ENCODE measurements at regions not wholly inside any gene's neighbourhood (a gene's known extent, or its start where the extent isn't known, plus 50 kb on each side); places are given as distances from the start of the nearest gene placed in this dataset.

- Histone ChIP-seq H3K56ac (ENCODE audit: extremely low read depth, insufficient read depth, low read length) (no peak overlapping the region), H2BK120ac (ENCODE audit: low read depth, low read length) (no peak overlapping the region), H2BK5ac (ENCODE audit: low read depth, low read length, poor library complexity, severe bottlenecking) (no peak overlapping the region), H3K9me1 (ENCODE audit: insufficient read depth, low read length) (no peaks in the 10 kb centered on the region), H2BK15ac (ENCODE audit: low read depth, low read length) (no peak overlapping the region), H3K9ac (ENCODE audit: low read depth, low read length) (no peak overlapping the region), H2AK5ac (ENCODE audit: low read depth, low read length) (no peak overlapping the region), H3K4ac (ENCODE audit: low read depth, low read length) (no peak overlapping the region), H3K79me1 (ENCODE audit: low read depth in 1 of 2, low read length in 2 of 2) (no peaks in the 10 kb centered on the region), H4K20me1 (ENCODE audit: insufficient read depth, low read length) (no peaks in the 10 kb centered on the region), H4K5ac (ENCODE audit: low read depth, low read length) (no peak overlapping the region), H3K23ac (ENCODE audit: low read depth, low read length) (no peak overlapping the region), H3K4me1 (ENCODE audit: control insufficient read depth, insufficient read depth, low read length) (no peaks in the 10 kb centered on the region), H3K27me3 (ENCODE audit: control insufficient read depth, insufficient read depth, low read length) (no peaks in the 10 kb centered on the region), H2AFZ (replicated peaks; ENCODE audit: low read length, poor library complexity) (no peak overlapping the region), H3K14ac (replicated peaks; ENCODE audit: low read depth, low read length) (no peak overlapping the region), H3K9me3 (ENCODE audit: control insufficient read depth, insufficient read depth, low read length) (peaks cover 5% of the 10 kb centered on the region; the same call in 1 of the 2 replicates), H2AK9ac (replicated peaks; ENCODE audit: low read depth, low read length, poor library complexity) (no peak overlapping the region), H3K27ac (ENCODE audit: insufficient read depth, low read length) (no peak overlapping the region), H3K36me3 (ENCODE audit: control insufficient read depth, insufficient read depth, low read length) (no peaks in the 10 kb centered on the region), H4K91ac (ENCODE audit: insufficient read depth, low read depth, low read length) (no peak overlapping the region), H3K18ac (ENCODE audit: low read depth, low read length) (no peak overlapping the region), H3K4me3 (ENCODE audit: insufficient read depth, low read depth, low read length) (no peak overlapping the region), H3K4me2 (ENCODE audit: low read depth, low read length) (no peak overlapping the region), H4K8ac (ENCODE audit: low read depth in 2 of 2, low read length in 2 of 2) (no peak overlapping the region), H2BK20ac (ENCODE audit: low read depth, low read length) (no peak overlapping the region)
- DNase-seq: no peak
- WGBS, 2 experiments (ENCODE audit: extremely low coverage in 2 of 2, insufficient read length in 1 of 2): no CpG with 5 or more reads among the region's 2 CpGs
- CTCF ChIA-PET: interaction anchor here (1.5 kb wide), 1 partner anchor 19 kb away, joined by 5 read pairs; no protein-coding TSS in a partner anchor
- no TSS peak for BruUV-seq (replicated peaks)
- TF ChIP-seq ELK1 (IDR thresholded peaks at IDR 0.05; ENCODE audit: borderline replicate concordance, low read depth, low read length): no peak
- no peak for TF ChIP-seq NFE2L2 (IDR thresholded peaks at IDR 0.05; ENCODE audit: low read depth, low read length)
- no peak for TF ChIP-seq RFX5 (IDR thresholded peaks at IDR 0.05; ENCODE audit: low read depth, low read length)
- TF ChIP-seq CEBPB (IDR thresholded peaks at IDR 0.05; ENCODE audit: low read depth, low read length): no peak
- in situ Hi-C loops (cut with MboI; ENCODE audit: low sequenced_read_pairs): no loop called here
- no peak for ATAC-seq (ENCODE audit: low read depth)
- dilution Hi-C loops (cut with HindIII; ENCODE audit: low sequenced_read_pairs, unreplicated experiment): no loop called here
- POLR2A ChIA-PET (ENCODE audit: unreplicated experiment): no interaction called here
- intact Hi-C loops (cut with micrococcal nuclease): no loop called here
Measured at GRCh38 chr20:7776148-7776547, 164.1 kb downstream of the HAO1 start.
